OCI-LY7 (cell line): ENCODE measurements at regions not wholly inside any gene's neighbourhood (a gene's known extent, or its start where the extent isn't known, plus 50 kb on each side); places are given as distances from the start of the nearest gene placed in this dataset.

Source experiments
- BruUV-seq: library from RNA; stranded (reverse); fragments of 400-500 nt; replicated peaks from 2 replicates; lab custom pipeline; 2021; lab: Mats Ljungman, UMichigan
- CTCF ChIA-PET: fragments of 300-600 bp; sonication (Branson Sonifier 250); formaldehyde crosslinking; loops from one replicate; lab custom pipeline; 2022; ENCODE audit warnings: antibody characterized with exemption; ENCODE audit not compliant: unreplicated experiment; lab: Charles Lee
- POLR2A ChIA-PET: fragments of 300-600 bp; sonication (Branson Sonifier 250); formaldehyde crosslinking; loops from one replicate; lab custom pipeline; 2022; ENCODE audit warnings: antibody characterized with exemption; lab: Charles Lee
- DNase-seq: peaks from one replicate; pipeline ENCODE4 v3.0.0-alpha.2; 2015; ENCODE audit warnings: low spot score
- H2AFZ ChIP-seq: fragments of 200-600 bp; sonication (generic), shearing (Covaris generic); 2 replicates; pipeline ENCODE4 v1.6.1; 2014; ENCODE audit warnings: mild to moderate bottlenecking, antibody characterized with exemption, low read length, moderate library complexity
- H3K27ac ChIP-seq: fragments of 200-600 bp; sonication (generic); 2 replicates; pipeline ENCODE4 v1.5.1; 2014; ENCODE audit warnings: mixed run types, low read depth, mild to moderate bottlenecking, moderate library complexity, low read length, inconsistent platforms; ENCODE audit not compliant: poor library complexity, severe bottlenecking
- H3K36me3 ChIP-seq: fragments of 200-600 bp; sonication (generic); 2 replicates; pipeline ENCODE4 v1.6.1; 2014; ENCODE audit warnings: mild to moderate bottlenecking, antibody characterized with exemption, low read length, moderate library complexity, mixed read lengths; ENCODE audit not compliant: insufficient read depth
- H3K4me1 ChIP-seq: fragments of 200-600 bp; sonication (generic); 2 replicates; pipeline ENCODE4 v1.5.1; 2014; ENCODE audit warnings: mild to moderate bottlenecking, low read length; ENCODE audit not compliant: insufficient read depth, poor library complexity, severe bottlenecking
- H3K4me2 ChIP-seq: fragments of 200-600 bp; sonication (generic); 2 replicates; pipeline ENCODE4 v1.6.1; 2014; ENCODE audit warnings: mild to moderate bottlenecking, low read length
- H3K4me3 ChIP-seq: fragments of 200-600 bp; sonication (generic); 2 replicates; pipeline ENCODE4 v1.5.1; 2014; ENCODE audit warnings: mild to moderate bottlenecking, low read depth, low read length; ENCODE audit not compliant: poor library complexity, severe bottlenecking
- H3K79me2 ChIP-seq: fragments of 200-600 bp; sonication (generic); 2 replicates; pipeline ENCODE4 v1.6.1; 2016; ENCODE audit warnings: low read depth, mild to moderate bottlenecking, low read length, moderate library complexity, mixed read lengths; ENCODE audit not compliant: insufficient read depth
- H3K9me2 ChIP-seq: fragments of 200-600 bp; sonication (generic); 2 replicates; pipeline ENCODE4 v1.6.1; 2016; ENCODE audit warnings: mild to moderate bottlenecking, low read length, mixed read lengths; ENCODE audit not compliant: insufficient read depth
- H3K9me3 ChIP-seq: fragments of 200-600 bp; sonication (generic); 2 replicates; pipeline ENCODE4 v1.6.1; 2014; ENCODE audit warnings: mild to moderate bottlenecking, mixed run types, low read length, mixed read lengths
- H4K20me1 ChIP-seq: fragments of 200-600 bp; sonication (generic); 2 replicates; pipeline ENCODE4 v1.6.1; 2014; ENCODE audit warnings: mild to moderate bottlenecking, antibody characterized with exemption, low read length, moderate library complexity, mixed read lengths; ENCODE audit not compliant: insufficient read depth
- EZH2phosphoT487 ChIP-seq: fragments of 200-600 bp; sonication (generic); IDR thresholded peaks from 2 replicates; pipeline ENCODE4 v1.6.1; 2018; ENCODE audit warnings: low read depth, borderline replicate concordance, mild to moderate bottlenecking, mixed run types, antibody characterized with exemption, low read length, moderate library complexity, mixed read lengths
- intact Hi-C: fragments of 100-400 bp; cut with micrococcal nuclease; formaldehyde crosslinking; loops from one replicate; pipeline ENCODE4 v1.10.0; 2022; ENCODE audit not compliant: unreplicated experiment
- TF ChIP-seq, protein P1 (sequence below): fragments of 200-600 bp; sonication (generic); conservative IDR thresholded peaks from 2 replicates; pipeline ENCODE4 v1.5.1; 2014; ENCODE audit warnings: mild to moderate bottlenecking, antibody characterized with exemption, low read length, moderate library complexity, mixed read lengths

DNA sequence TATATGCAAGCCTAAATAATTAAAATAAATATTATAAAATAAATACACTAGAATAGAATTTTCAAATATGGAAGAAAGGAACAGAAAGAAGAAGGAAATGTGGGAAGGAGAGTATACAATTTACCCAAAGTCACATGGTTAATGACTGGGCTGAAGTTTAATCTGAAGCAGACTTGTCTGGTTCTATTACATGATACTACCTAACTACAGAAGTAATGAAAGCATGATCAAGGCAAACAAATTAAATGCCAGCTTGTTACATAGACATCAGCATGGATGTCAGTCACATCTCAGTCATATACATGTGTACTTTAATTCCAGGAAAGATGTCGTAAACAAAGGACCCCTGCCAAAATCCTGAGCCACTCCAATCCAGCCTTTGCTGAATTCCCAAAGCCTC, 1060.8 kb downstream of the CNTNAP5 start:
- no peaks in the 10 kb centered on the region for H3K79me2 ChIP-seq
- no peaks in the 10 kb centered on the region for H3K9me2 ChIP-seq
- BruUV-seq = no TSS peak
- DNase-seq = no peak
- H3K9me3 ChIP-seq = no peaks in the 10 kb centered on the region
- TF ChIP-seq, protein P1, sequence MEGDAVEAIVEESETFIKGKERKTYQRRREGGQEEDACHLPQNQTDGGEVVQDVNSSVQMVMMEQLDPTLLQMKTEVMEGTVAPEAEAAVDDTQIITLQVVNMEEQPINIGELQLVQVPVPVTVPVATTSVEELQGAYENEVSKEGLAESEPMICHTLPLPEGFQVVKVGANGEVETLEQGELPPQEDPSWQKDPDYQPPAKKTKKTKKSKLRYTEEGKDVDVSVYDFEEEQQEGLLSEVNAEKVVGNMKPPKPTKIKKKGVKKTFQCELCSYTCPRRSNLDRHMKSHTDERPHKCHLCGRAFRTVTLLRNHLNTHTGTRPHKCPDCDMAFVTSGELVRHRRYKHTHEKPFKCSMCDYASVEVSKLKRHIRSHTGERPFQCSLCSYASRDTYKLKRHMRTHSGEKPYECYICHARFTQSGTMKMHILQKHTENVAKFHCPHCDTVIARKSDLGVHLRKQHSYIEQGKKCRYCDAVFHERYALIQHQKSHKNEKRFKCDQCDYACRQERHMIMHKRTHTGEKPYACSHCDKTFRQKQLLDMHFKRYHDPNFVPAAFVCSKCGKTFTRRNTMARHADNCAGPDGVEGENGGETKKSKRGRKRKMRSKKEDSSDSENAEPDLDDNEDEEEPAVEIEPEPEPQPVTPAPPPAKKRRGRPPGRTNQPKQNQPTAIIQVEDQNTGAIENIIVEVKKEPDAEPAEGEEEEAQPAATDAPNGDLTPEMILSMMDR = no peak
- no peak for TF ChIP-seq EZH2phosphoT487
- H3K4me3 ChIP-seq = no peak overlapping the region
- no peaks in the 10 kb centered on the region for H3K36me3 ChIP-seq
- H3K4me2 ChIP-seq = no peak overlapping the region
- H4K20me1 ChIP-seq = no peaks in the 10 kb centered on the region
- ChIA-PET POLR2A (no interaction called here), CTCF (no interaction called here)
- intact Hi-C loops = no loop called here
- H2AFZ ChIP-seq = no peak overlapping the region
- no peaks in the 10 kb centered on the region for H3K4me1 ChIP-seq
- no peak overlapping the region for H3K27ac ChIP-seq

DNA sequence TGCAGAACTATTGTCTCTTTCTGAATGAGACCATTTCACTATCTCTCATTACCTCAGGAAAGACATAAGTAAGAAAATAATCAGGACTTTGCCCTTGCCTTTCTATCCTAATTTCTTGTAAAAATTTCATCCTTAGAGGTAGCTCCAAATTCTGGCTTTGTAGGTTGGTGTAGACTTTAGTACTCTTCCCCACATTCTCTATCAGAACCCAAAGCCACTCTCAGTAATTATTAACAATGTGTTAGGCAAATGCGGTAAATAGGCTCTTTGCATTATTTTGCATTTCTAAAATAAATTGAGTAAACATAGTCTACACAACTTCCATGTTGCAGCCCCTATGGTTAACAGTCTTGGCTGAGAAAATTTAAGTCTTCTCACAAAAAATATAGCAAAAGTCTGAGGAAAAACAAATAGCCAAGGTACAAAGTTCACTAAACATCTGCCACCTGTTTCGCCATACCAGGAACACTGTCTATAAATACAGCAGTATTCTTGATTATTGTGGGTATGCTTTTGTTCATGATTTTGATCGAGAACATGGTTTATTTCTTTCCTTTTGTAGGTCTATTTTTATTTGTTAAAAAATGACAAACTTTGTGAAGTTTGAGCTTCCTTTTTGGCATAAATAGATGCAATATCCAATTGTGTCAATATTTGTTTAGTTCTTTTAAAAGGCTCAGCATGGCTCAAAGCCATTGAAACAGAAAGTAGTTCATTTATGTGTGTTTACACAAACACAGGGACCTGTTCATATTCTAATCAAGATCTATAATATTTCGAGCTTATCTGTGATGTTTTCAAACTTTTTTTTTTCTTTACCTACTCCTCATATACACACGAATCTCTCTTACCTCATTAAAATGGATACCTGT, 1061.5 kb downstream of the CNTNAP5 start:
- intact Hi-C loops = no loop called here
- H3K79me2 ChIP-seq = no peaks in the 10 kb centered on the region
- no peak for DNase-seq
- H4K20me1 ChIP-seq = no peaks in the 10 kb centered on the region
- no peaks in the 10 kb centered on the region for H3K36me3 ChIP-seq
- no peaks in the 10 kb centered on the region for H3K9me3 ChIP-seq
- BruUV-seq = no TSS peak
- no peak overlapping the region for H3K4me2 ChIP-seq
- ChIA-PET CTCF (no interaction called here), POLR2A (no interaction called here)
- no peaks in the 10 kb centered on the region for H3K4me1 ChIP-seq
- H3K27ac ChIP-seq = no peak overlapping the region
- no peaks in the 10 kb centered on the region for H3K9me2 ChIP-seq
- H2AFZ ChIP-seq = no peak overlapping the region
- TF ChIP-seq EZH2phosphoT487 = no peak
- TF ChIP-seq, protein P1 = no peak
- H3K4me3 ChIP-seq = no peak overlapping the region
